Stimulated activated effector memory CD8-positive, alpha-beta T cell treated with anti-CD3 and anti-CD28 coated beads, Interleukin-12 subunit alpha, Interleukin-12 subunit beta, amount 100 ng/mL, for 72 hours (primary cell): ENCODE measurements at regions not wholly inside any gene's neighbourhood (a gene's known extent, or its start where the extent isn't known, plus 50 kb on each side); places are given as distances from the start of the nearest gene placed in this dataset.

Experiments
- ATAC-seq: fragments of 150-1000 bp; cut with Tn5 transposase; 2 replicates; pipeline ENCODE4 v1.10.0; 2021
- DNase-seq, 2 donors: peaks; one replicate each; pipeline ENCODE4 v3.0.0; 2021 to 2022; ENCODE audit warnings: low spot score in 2 of 2
- H3K27ac Mint-ChIP-seq: one replicate; pipeline ENCODE4 v1.8.0; 2022; ENCODE audit warnings: mild to moderate bottlenecking, mixed read lengths
- H3K36me3 Mint-ChIP-seq: one replicate; pipeline ENCODE4 v1.8.0; 2022; ENCODE audit warnings: mild to moderate bottlenecking, mixed read lengths
- H3K4me1 Mint-ChIP-seq: one replicate; pipeline ENCODE4 v1.8.0; 2022; ENCODE audit warnings: mixed read lengths
- H3K4me3 Mint-ChIP-seq: one replicate; pipeline ENCODE4 v1.8.0; 2022; ENCODE audit warnings: mild to moderate bottlenecking, mixed read lengths
- H3K9me3 Mint-ChIP-seq: one replicate; pipeline ENCODE4 v1.8.0; 2022; ENCODE audit warnings: mixed read lengths

- no peaks in the 10 kb centered on the region for H3K36me3 Mint-ChIP-seq
- no peaks in the 10 kb centered on the region for H3K4me1 Mint-ChIP-seq
- no peak for ATAC-seq
Observed at GRCh38 chr13:83423861-83424260, 458.4 kb downstream of the SLITRK1 start.

GRCh38 chr13:83423381-83423780, 458.9 kb downstream of the SLITRK1 start:
- ATAC-seq (no peak), DNase-seq (no peak)
- Mint-ChIP-seq H3K27ac (no peak overlapping the region), H3K4me3 (no peak overlapping the region), H3K36me3 (no peaks in the 10 kb centered on the region), H3K4me1 (no peaks in the 10 kb centered on the region), H3K9me3 (peaks cover 13% of the 10 kb centered on the region)

More at GRCh38 chr13:83423861-83424260, 458.4 kb downstream of the SLITRK1 start:
- H3K4me3 Mint-ChIP-seq, result no peak overlapping the region
- no peak overlapping the region for H3K27ac Mint-ChIP-seq
- peaks cover 12% of the 10 kb centered on the region for H3K9me3 Mint-ChIP-seq
- no peak for DNase-seq

- H3K9me3 Mint-ChIP-seq, result peaks cover 15% of the 10 kb centered on the region
- H3K4me1 Mint-ChIP-seq, result no peaks in the 10 kb centered on the region
- no peak for DNase-seq
- H3K4me3 Mint-ChIP-seq, result no peak overlapping the region
- no peak for ATAC-seq
- no peak overlapping the region for H3K27ac Mint-ChIP-seq
- H3K36me3 Mint-ChIP-seq, result no peaks in the 10 kb centered on the region
Observed at GRCh38 chr13:83414393-83414792, 467.9 kb downstream of the SLITRK1 start.

GRCh38 chr13:83386609-83387008, 495.7 kb downstream of the SLITRK1 start:
- no peaks in the 10 kb centered on the region for H3K9me3 Mint-ChIP-seq
- ATAC-seq (no peak), DNase-seq (no peak)
- H3K36me3 Mint-ChIP-seq, result no peaks in the 10 kb centered on the region
- H3K27ac Mint-ChIP-seq, result no peak overlapping the region
- H3K4me1 Mint-ChIP-seq, result no peaks in the 10 kb centered on the region
- H3K4me3 Mint-ChIP-seq, result no peak overlapping the region

- no peak for DNase-seq
- ATAC-seq, result no peak
- no peaks in the 10 kb centered on the region for H3K4me1 Mint-ChIP-seq
- peaks cover 12% of the 10 kb centered on the region for H3K9me3 Mint-ChIP-seq
- H3K36me3 Mint-ChIP-seq, result no peaks in the 10 kb centered on the region
- no peak overlapping the region for H3K4me3 Mint-ChIP-seq
- no peak overlapping the region for H3K27ac Mint-ChIP-seq
Observed at GRCh38 chr13:83378908-83379307, 503.4 kb downstream of the SLITRK1 start.

GRCh38 chr13:83377491-83377890, 504.8 kb downstream of the SLITRK1 start:
- no peaks in the 10 kb centered on the region for H3K4me1 Mint-ChIP-seq
- ATAC-seq (no peak), DNase-seq (no peak)
- no peak overlapping the region for H3K4me3 Mint-ChIP-seq
- peaks cover 17% of the 10 kb centered on the region for H3K9me3 Mint-ChIP-seq
- no peaks in the 10 kb centered on the region for H3K36me3 Mint-ChIP-seq
- no peak overlapping the region for H3K27ac Mint-ChIP-seq

- Mint-ChIP-seq H3K4me1 (no peaks in the 10 kb centered on the region), H3K36me3 (no peaks in the 10 kb centered on the region), H3K27ac (no peak overlapping the region), H3K9me3 (peaks cover 12% of the 10 kb centered on the region), H3K4me3 (no peak overlapping the region)
- ATAC-seq (peak; percentile 16), DNase-seq (no peak)
Observed at GRCh38 chr13:83372786-83373185, 509.5 kb downstream of the SLITRK1 start.

- ATAC-seq, result no peak
- Mint-ChIP-seq H3K4me3 (no peak overlapping the region), H3K27ac (no peak overlapping the region), H3K4me1 (no peaks in the 10 kb centered on the region), H3K36me3 (no peaks in the 10 kb centered on the region), H3K9me3 (no peaks in the 10 kb centered on the region)
- DNase-seq, result no peak
Observed at GRCh38 chr13:83365723-83366122, 516.6 kb downstream of the SLITRK1 start.

- H3K36me3 Mint-ChIP-seq, result no peaks in the 10 kb centered on the region
- H3K27ac Mint-ChIP-seq, result no peak overlapping the region
- DNase-seq, result no peak
- no peaks in the 10 kb centered on the region for H3K4me1 Mint-ChIP-seq
- H3K4me3 Mint-ChIP-seq, result no peak overlapping the region
- H3K9me3 Mint-ChIP-seq, result peaks cover 3% of the 10 kb centered on the region
- no peak for ATAC-seq
Observed at GRCh38 chr13:83355041-83355440, 527.2 kb downstream of the SLITRK1 start.

GRCh38 chr13:83352391-83352790, 529.9 kb downstream of the SLITRK1 start:
- no peak overlapping the region for H3K27ac Mint-ChIP-seq
- no peaks in the 10 kb centered on the region for H3K4me1 Mint-ChIP-seq
- no peak overlapping the region for H3K4me3 Mint-ChIP-seq
- peaks cover 3% of the 10 kb centered on the region for H3K9me3 Mint-ChIP-seq
- no peak for ATAC-seq
- no peaks in the 10 kb centered on the region for H3K36me3 Mint-ChIP-seq
- no peak for DNase-seq

- no peak for ATAC-seq
- no peaks in the 10 kb centered on the region for H3K36me3 Mint-ChIP-seq
- H3K4me1 Mint-ChIP-seq, result no peaks in the 10 kb centered on the region
- no peak overlapping the region for H3K27ac Mint-ChIP-seq
- DNase-seq, result no peak
- H3K9me3 Mint-ChIP-seq, result peaks cover 7% of the 10 kb centered on the region
- no peak overlapping the region for H3K4me3 Mint-ChIP-seq
Observed at GRCh38 chr13:83350569-83350968, 531.7 kb downstream of the SLITRK1 start.

- Mint-ChIP-seq H3K4me1 (no peaks in the 10 kb centered on the region), H3K27ac (no peak overlapping the region), H3K36me3 (no peaks in the 10 kb centered on the region), H3K9me3 (peaks cover 13% of the 10 kb centered on the region), H3K4me3 (no peak overlapping the region)
- ATAC-seq (no peak), DNase-seq (no peak)
Observed at GRCh38 chr13:83344518-83344917, 537.8 kb downstream of the SLITRK1 start.

- ATAC-seq (no peak), DNase-seq (no peak)
- Mint-ChIP-seq H3K4me3 (no peak overlapping the region), H3K36me3 (no peaks in the 10 kb centered on the region), H3K4me1 (no peaks in the 10 kb centered on the region), H3K27ac (no peak overlapping the region), H3K9me3 (peaks cover 6% of the 10 kb centered on the region)
Observed at GRCh38 chr13:83340170-83340569, 542.1 kb downstream of the SLITRK1 start.

GRCh38 chr13:83333614-83334388, 548.5 kb downstream of the SLITRK1 start:
- peaks cover 15% of the 10 kb centered on the region for H3K9me3 Mint-ChIP-seq

GRCh38 chr13:83332751-83333150, 549.5 kb downstream of the SLITRK1 start:
- Mint-ChIP-seq H3K4me1 (no peaks in the 10 kb centered on the region), H3K9me3 (peaks cover 16% of the 10 kb centered on the region), H3K27ac (no peak overlapping the region), H3K36me3 (no peaks in the 10 kb centered on the region), H3K4me3 (no peak overlapping the region)
- DNase-seq (no peak), ATAC-seq (no peak)

More at GRCh38 chr13:83333614-83334388, 548.5 kb downstream of the SLITRK1 start:
- Mint-ChIP-seq H3K4me3 (no peak overlapping the region), H3K4me1 (no peaks in the 10 kb centered on the region), H3K36me3 (no peaks in the 10 kb centered on the region), H3K27ac (no peak overlapping the region)
- DNase-seq (no peak), ATAC-seq (no peak)

GRCh38 chr13:83327091-83327490, 555.2 kb downstream of the SLITRK1 start:
- no peaks in the 10 kb centered on the region for H3K4me1 Mint-ChIP-seq

More at GRCh38 chr13:83327091-83327490, 555.2 kb downstream of the SLITRK1 start:
- Mint-ChIP-seq H3K36me3 (no peaks in the 10 kb centered on the region), H3K4me3 (no peak overlapping the region), H3K9me3 (peaks cover 19% of the 10 kb centered on the region), H3K27ac (no peak overlapping the region)
- DNase-seq (no peak), ATAC-seq (no peak)
